ENCODE measurements at regions not wholly inside any gene's neighbourhood (a gene's known extent, or its start where the extent isn't known, plus 50 kb on each side); places are given as distances from the start of the nearest gene placed in this dataset.

GRCh38 chr11:106329273-106330018, 252.0 kb downstream of the AASDHPPT start (continued):
- no peak for TF ChIP-seq YY1 (IDR thresholded peaks at IDR 0.05; ENCODE audit: extremely low read depth, insufficient replicate concordance, low read depth, low read length)

GRCh38 chr11:106331176-106331575, 253.7 kb downstream of the AASDHPPT start:
- Histone ChIP-seq H2AFZ (ENCODE audit: low read depth, low read length, poor library complexity, severe bottlenecking) (no peak overlapping the region), H3K4me3 (replicated peaks in 1 of 2; ENCODE audit: low read depth in 1 of 2, low read length in 2 of 2) (no peak overlapping the region), H3K27me3 (ENCODE audit: insufficient read depth, low read length) (no peaks in the 10 kb centered on the region; the same call in 1 of the 2 replicates), H4K20me1 (ENCODE audit: insufficient read depth) (no peaks in the 10 kb centered on the region), H3K9me2 (ENCODE audit: insufficient read depth) (no peaks in the 10 kb centered on the region), H3K27ac (ENCODE audit: low read depth, low read length) (no peak overlapping the region), H3K4me1 (ENCODE audit: control insufficient read depth in 1 of 2, insufficient read depth in 2 of 2, low read length in 2 of 2) (no peaks in the 10 kb centered on the region), H3K9me3 (ENCODE audit: control insufficient read depth in 1 of 2, insufficient read depth in 1 of 2, low read depth in 1 of 2, low read length in 2 of 2) (no peaks in the 10 kb centered on the region), H3K4me2 (ENCODE audit: low read length) (no peak overlapping the region), H3K79me2 (ENCODE audit: insufficient read depth, low read length) (no peaks in the 10 kb centered on the region), H3K9ac (ENCODE audit: low read length) (no peak overlapping the region), H3K36me3 (ENCODE audit: control insufficient read depth in 1 of 2, insufficient read depth in 2 of 2, low read length in 2 of 2) (no peaks in the 10 kb centered on the region)
- no TSS peak for BruUV-seq (replicated peaks)
- ChIA-PET CTCF (interaction anchor here (1.1 kb wide), 1 partner anchor 12 kb away, joined by 4 read pairs; no protein-coding TSS in a partner anchor), RAD21 (ENCODE audit: low non-redundant PET in 1 of 2, low total read pairs in 2 of 2, uncharacterized antibody in 2 of 2, unreplicated experiment in 2 of 2) (no interaction called here), POLR2A (no interaction called here)
- ATAC-seq = no peak
- intact Hi-C loops (cut with micrococcal nuclease) = no loop called here
- no peak for DNase-seq (ENCODE audit: low read depth, low spot score)
- TF ChIP-seq SIN3A (IDR thresholded peaks at IDR 0.05; ENCODE audit: low read depth) (no peak), ZBTB33 (IDR thresholded peaks at IDR 0.05; ENCODE audit: extremely low read depth, insufficient replicate concordance, low read length) (no peak), ZNF274 (IDR thresholded peaks at IDR 0.05; ENCODE audit: low read depth, low read length) (no peak), FOSL1 (IDR thresholded peaks at IDR 0.05; ENCODE audit: low read depth) (no peak), ATF3 (IDR thresholded peaks at IDR 0.05) (no peak), TCF7L2 (IDR thresholded peaks at IDR 0.05; ENCODE audit: borderline replicate concordance, extremely low read depth, insufficient read depth, insufficient read length) (no peak), EZH2phosphoT487 (IDR thresholded peaks at IDR 0.05; ENCODE audit: borderline replicate concordance) (no peak), JUND (IDR thresholded peaks at IDR 0.05) (no peak), POLR2AphosphoS5 (IDR thresholded peaks at IDR 0.05; ENCODE audit: low read depth, low read length) (no peak)
